ENCODE measurements at regions not wholly inside any gene's neighbourhood (a gene's known extent, or its start where the extent isn't known, plus 50 kb on each side); places are given as distances from the start of the nearest gene placed in this dataset.

DNA sequence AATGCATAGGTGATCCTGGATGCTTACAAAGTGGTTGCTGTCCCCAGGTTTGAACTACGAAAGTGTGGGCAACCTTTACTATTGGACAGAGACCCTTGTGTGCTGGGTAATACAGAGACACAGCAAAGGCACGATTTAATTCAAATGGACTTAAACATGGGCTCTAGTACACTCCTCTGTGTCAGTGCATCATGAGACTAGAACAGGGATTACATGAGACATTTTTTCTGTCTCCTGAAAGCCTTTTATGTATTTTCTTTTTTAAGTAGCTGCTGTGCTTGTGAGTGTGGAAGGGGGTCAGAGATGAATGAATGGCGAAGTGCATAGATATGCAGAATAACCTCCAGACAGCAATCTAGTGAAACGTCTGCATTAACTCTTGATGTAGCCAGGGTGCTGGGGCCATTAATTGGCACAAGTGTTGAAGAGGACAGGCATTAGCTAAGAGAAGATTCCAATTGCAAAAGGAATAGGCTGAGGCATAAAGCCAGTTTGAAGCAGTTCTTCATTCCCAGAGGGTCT is 218.4 kb downstream of the STIM2 start:
- TF ChIP-seq GATA2 (IDR thresholded peaks at IDR 0.05; ENCODE audit: low read depth, low read length): no peak
- no peak for TF ChIP-seq GATA3 (IDR thresholded peaks at IDR 0.05; ENCODE audit: low read depth, low read length)

- no peak for TF ChIP-seq GATA2 (IDR thresholded peaks at IDR 0.05; ENCODE audit: low read depth, low read length)
- no peak for TF ChIP-seq GATA3 (IDR thresholded peaks at IDR 0.05; ENCODE audit: low read depth, low read length)
These were observed 221.3 kb downstream of the STIM2 start for GRCh38 chr4:27081675-27082586.

DNA sequence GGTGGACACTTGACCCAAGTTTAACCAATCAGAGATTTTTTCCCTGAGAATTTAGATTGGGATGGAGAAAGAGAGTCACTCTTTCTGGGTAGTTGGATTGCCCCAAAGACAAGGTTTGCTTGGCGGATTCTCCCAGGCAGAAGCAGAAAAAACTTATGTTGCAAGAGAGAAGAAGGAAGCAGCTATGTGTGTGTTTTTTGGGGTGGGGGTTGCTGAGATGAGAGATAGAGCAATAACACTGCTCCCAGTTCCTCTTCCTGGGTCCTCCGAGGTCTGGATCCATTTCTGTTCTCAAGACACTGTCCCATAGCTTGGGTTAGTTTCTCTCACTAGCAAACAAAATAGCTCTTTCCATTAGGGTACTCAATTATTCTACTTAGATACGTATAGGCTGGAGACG is 222.1 kb downstream of the STIM2 start:
- TF ChIP-seq GATA2 (IDR thresholded peaks at IDR 0.05; ENCODE audit: low read depth, low read length) (no peak), GATA3 (IDR thresholded peaks at IDR 0.05; ENCODE audit: low read depth, low read length) (no peak)

- TF ChIP-seq GATA2 (IDR thresholded peaks at IDR 0.05; ENCODE audit: low read depth, low read length) (peak; percentile 27; the same call in 1 of the 2 replicates), GATA3 (IDR thresholded peaks at IDR 0.05; ENCODE audit: low read depth, low read length) (no peak)
These were observed 224.2 kb downstream of the STIM2 start for GRCh38 chr4:27084685-27085361.

DNA sequence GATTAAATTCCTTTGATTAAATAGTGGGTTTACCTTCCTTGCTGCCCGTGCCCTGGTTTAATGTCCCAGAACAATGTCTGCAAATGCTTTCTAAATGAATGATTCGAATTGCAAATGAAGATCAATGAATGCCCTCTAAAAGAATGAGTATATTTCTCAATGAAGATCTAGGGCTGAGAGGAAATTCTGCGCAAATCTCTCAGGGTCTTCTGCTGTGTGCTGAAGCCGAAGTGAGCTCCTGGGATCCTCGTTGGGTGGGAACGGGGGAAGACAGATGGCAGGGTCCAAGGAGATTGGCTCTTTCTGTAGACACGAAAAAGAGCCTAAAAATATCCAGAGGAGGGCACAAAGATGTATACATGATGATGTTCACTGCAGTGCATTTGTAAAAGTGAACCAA is 224.8 kb downstream of the STIM2 start:
- TF ChIP-seq GATA3 (IDR thresholded peaks at IDR 0.05; ENCODE audit: low read depth, low read length): no peak
- TF ChIP-seq GATA2 (IDR thresholded peaks at IDR 0.05; ENCODE audit: low read depth, low read length): no peak

- no peak for TF ChIP-seq GATA3 (IDR thresholded peaks at IDR 0.05; ENCODE audit: low read depth, low read length)
- no peak for TF ChIP-seq GATA2 (IDR thresholded peaks at IDR 0.05; ENCODE audit: low read depth, low read length)
These were observed 226.8 kb downstream of the STIM2 start for GRCh38 chr4:27087306-27088045.

GRCh38 chr4:27088491-27088890 is 227.8 kb downstream of the STIM2 start:
- TF ChIP-seq GATA2 (IDR thresholded peaks at IDR 0.05; ENCODE audit: low read depth, low read length) (no peak), GATA3 (IDR thresholded peaks at IDR 0.05; ENCODE audit: low read depth, low read length) (no peak)

DNA sequence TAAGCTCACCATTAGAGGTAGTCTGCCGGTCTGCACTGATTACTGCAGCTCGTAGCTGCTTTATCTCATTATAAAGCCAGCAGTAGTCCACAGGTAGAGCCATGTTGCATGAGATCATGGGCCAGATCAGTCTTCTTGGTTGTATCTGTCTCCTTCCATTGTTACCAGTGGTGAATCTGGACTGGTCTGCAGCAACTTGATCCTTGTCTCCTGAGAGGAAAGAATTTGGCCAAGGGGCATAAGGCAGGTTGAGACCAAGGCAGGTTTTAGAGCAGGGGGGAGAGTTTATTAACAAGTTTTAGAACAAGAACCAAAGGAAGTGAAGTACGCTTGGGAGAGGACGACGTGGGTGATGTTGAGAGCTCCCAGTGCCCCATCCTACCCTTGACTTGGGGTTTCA is 228.5 kb downstream of the STIM2 start:
- no peak for TF ChIP-seq GATA2 (IDR thresholded peaks at IDR 0.05; ENCODE audit: low read depth, low read length)
- TF ChIP-seq GATA3 (IDR thresholded peaks at IDR 0.05; ENCODE audit: low read depth, low read length): no peak

DNA sequence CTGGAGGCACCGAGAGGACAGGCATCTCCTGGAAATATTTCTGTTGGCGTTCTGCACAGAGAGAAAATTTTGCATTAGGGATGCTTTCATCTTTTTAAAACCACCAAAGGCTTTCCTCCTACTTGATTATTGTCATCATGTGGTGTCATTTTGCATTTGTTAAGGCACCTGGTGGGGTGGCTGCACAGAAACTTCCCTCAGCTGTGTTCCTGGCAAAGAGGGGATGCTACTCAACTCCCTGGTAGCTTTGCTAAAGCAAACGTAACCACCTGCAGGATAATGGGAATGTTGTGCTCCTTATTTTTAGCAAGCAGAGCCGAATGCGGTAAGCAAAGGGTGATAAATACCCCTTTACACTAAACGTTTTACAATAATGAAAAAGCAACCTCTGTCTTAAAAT is 229.8 kb downstream of the STIM2 start:
- no peak for TF ChIP-seq GATA3 (IDR thresholded peaks at IDR 0.05; ENCODE audit: low read depth, low read length)
- no peak for TF ChIP-seq GATA2 (IDR thresholded peaks at IDR 0.05; ENCODE audit: low read depth, low read length)

- no peak for TF ChIP-seq GATA3 (IDR thresholded peaks at IDR 0.05; ENCODE audit: low read depth, low read length)
- no peak for TF ChIP-seq GATA2 (IDR thresholded peaks at IDR 0.05; ENCODE audit: low read depth, low read length)
These were observed 233.6 kb downstream of the STIM2 start for GRCh38 chr4:27094224-27094623.

DNA sequence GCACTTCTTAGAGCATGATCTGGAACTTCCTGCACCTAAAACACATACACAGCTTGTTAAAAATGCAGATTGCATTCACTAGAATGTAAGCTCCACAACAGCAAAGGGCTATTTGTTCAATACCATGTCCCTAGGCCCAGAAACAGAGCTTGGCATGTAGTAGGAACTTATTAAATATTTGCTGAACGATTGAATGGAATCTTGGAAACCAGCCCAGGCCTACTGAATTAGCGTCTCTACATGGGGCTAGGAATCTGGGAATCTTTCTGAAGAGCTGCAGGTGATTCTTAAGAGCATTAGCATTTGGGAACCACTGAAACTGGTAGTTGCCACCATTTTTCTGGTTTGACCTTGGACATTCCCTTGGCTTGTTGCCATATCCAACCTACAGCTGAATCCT is 234.1 kb downstream of the STIM2 start:
- TF ChIP-seq GATA3 (IDR thresholded peaks at IDR 0.05; ENCODE audit: low read depth, low read length): no peak
- no peak for TF ChIP-seq GATA2 (IDR thresholded peaks at IDR 0.05; ENCODE audit: low read depth, low read length)

- TF ChIP-seq GATA2 (IDR thresholded peaks at IDR 0.05; ENCODE audit: low read depth, low read length): no peak
- no peak for TF ChIP-seq GATA3 (IDR thresholded peaks at IDR 0.05; ENCODE audit: low read depth, low read length)
These were observed 235.6 kb downstream of the STIM2 start for GRCh38 chr4:27096142-27096824.

- TF ChIP-seq GATA3 (IDR thresholded peaks at IDR 0.05; ENCODE audit: low read depth, low read length) (no peak), GATA2 (IDR thresholded peaks at IDR 0.05; ENCODE audit: low read depth, low read length) (no peak)
These were observed 237.4 kb downstream of the STIM2 start for GRCh38 chr4:27098034-27098433.

All from SH-SY5Y (cell line).